AG20443 (cell line): ENCODE measurements at regions not wholly inside any gene's neighbourhood (a gene's known extent, or its start where the extent isn't known, plus 50 kb on each side); places are given as distances from the start of the nearest gene placed in this dataset.

Experiments used
- DNase-seq: peaks from one replicate; pipeline ENCODE4 v3.0.0; 2012; ENCODE audit warnings: low spot score, mixed read lengths

GRCh38 chr17:10968007-10968406, 130.1 kb upstream of the PIRT start:
- DNase-seq: no peak

- no peak for DNase-seq
Observed at GRCh38 chr17:10956821-10957220, 118.9 kb upstream of the PIRT start.

- no peak for DNase-seq
Observed at GRCh38 chr17:10944819-10945218, 106.9 kb upstream of the PIRT start.

GRCh38 chr17:10936931-10937330, 99.0 kb upstream of the PIRT start:
- no peak for DNase-seq

- DNase-seq: no peak
Observed at GRCh38 chr17:10932938-10933337, 95.1 kb upstream of the PIRT start.

GRCh38 chr17:10931133-10931532, 93.2 kb upstream of the PIRT start:
- DNase-seq: no peak

GRCh38 chr17:10927712-10928111, 89.8 kb upstream of the PIRT start:
- no peak for DNase-seq

GRCh38 chr17:10920558-10921108, 82.7 kb upstream of the PIRT start:
- DNase-seq: no peak

GRCh38 chr17:10907370-10907769, 69.5 kb upstream of the PIRT start:
- DNase-seq: no peak

GRCh38 chr17:10899281-10899680, 61.4 kb upstream of the PIRT start:
- no peak for DNase-seq

GRCh38 chr17:10894220-10894619, 56.3 kb upstream of the PIRT start:
- no peak for DNase-seq

- DNase-seq: no peak
Observed at GRCh38 chr17:10888858-10889257, 51.0 kb upstream of the PIRT start.
